Tibial nerve (tissue), 4 donors: ENCODE measurements at regions not wholly inside any gene's neighbourhood (a gene's known extent, or its start where the extent isn't known, plus 50 kb on each side); places are given as distances from the start of the nearest gene placed in this dataset.

Experiments used
- CTCF ChIP-seq, 5 experiments: fragments of 200-600 bp in 3 of 5; fragments of 450-650 bp in 2 of 5; sonication (generic) in 3 of 5; IDR thresholded peaks; one replicate each; pipeline ENCODE4 v1.5.1; 2016 to 2019; ENCODE audit warnings: antibody characterized with exemption in 5 of 5, mild to moderate bottlenecking in 3 of 5, moderate library complexity in 2 of 5
- EP300 ChIP-seq, 2 donors: sonication (generic); formaldehyde crosslinking; IDR thresholded peaks; one replicate each; pipeline ENCODE4 v1.6.1; 2017; ENCODE audit warnings: antibody characterized with exemption in 2 of 2, mild to moderate bottlenecking in 1 of 2
- POLR2A ChIP-seq, 2 donors: fragments of 450-650 bp; IDR thresholded peaks; one replicate each; pipeline ENCODE4 v1.6.1; 2017; ENCODE audit warnings: antibody characterized with exemption in 2 of 2, mild to moderate bottlenecking in 2 of 2, moderate library complexity in 2 of 2

- TF ChIP-seq CTCF (IDR thresholded peaks at IDR 0.05) (no peak), POLR2A (IDR thresholded peaks at IDR 0.05) (no peak), EP300 (IDR thresholded peaks at IDR 0.05) (no peak)
Observed at GRCh38 chr6:7004581-7005297, 103.0 kb upstream of the RREB1 start.
